Spleen (tissue), 11 donors: ENCODE measurements at regions not wholly inside any gene's neighbourhood (a gene's known extent, or its start where the extent isn't known, plus 50 kb on each side); places are given as distances from the start of the nearest gene placed in this dataset.

Source experiments
- DNase-seq: peaks from one replicate; pipeline ENCODE4 v3.0.0-alpha.2; 2020
- H3K27ac ChIP-seq, 8 donors: fragments of 200-600 bp; sonication (generic) in 7 of 8; 1 replicate in 4 of 8; 2 replicates in 4 of 8; pipeline versions ENCODE4 v1.5.0 to v1.8.0; 2016 to 2021; ENCODE audit warnings: inconsistent platforms in 4 of 8, mild to moderate bottlenecking in 4 of 8, moderate library complexity in 1 of 8
- H3K27me3 ChIP-seq, 7 donors: fragments of 200-600 bp; sonication (generic) in 6 of 7; replicated peaks in 1 of 7; 1 replicate in 4 of 7; 2 replicates in 3 of 7; pipeline versions ENCODE4 v1.5.0 to v1.8.0; 2016 to 2021; ENCODE audit warnings: inconsistent platforms in 3 of 7, mild to moderate bottlenecking in 1 of 7
- H3K36me3 ChIP-seq, 6 donors: fragments of 200-600 bp; sonication (generic) in 5 of 6; 1 replicate in 4 of 6; 2 replicates in 2 of 6; pipeline versions ENCODE4 v1.5.0 to v1.8.0; 2016 to 2021; ENCODE audit warnings: inconsistent platforms in 2 of 6
- H3K4me1 ChIP-seq, 6 donors: fragments of 200-600 bp; sonication (generic) in 5 of 6; 1 replicate in 3 of 6; 2 replicates in 3 of 6; pipeline versions ENCODE4 v1.5.0 to v1.8.0; 2016 to 2021; ENCODE audit warnings: inconsistent platforms in 3 of 6
- H3K4me3 ChIP-seq, 8 donors: fragments of 200-600 bp; sonication (generic) in 7 of 8; 1 replicate in 4 of 8; 2 replicates in 4 of 8; pipeline versions ENCODE4 v1.5.0 to v1.8.0; 2016 to 2021; ENCODE audit warnings: inconsistent platforms in 4 of 8, mild to moderate bottlenecking in 4 of 8, moderate library complexity in 2 of 8
- H3K9me3 ChIP-seq, 8 donors: fragments of 200-600 bp; sonication (generic) in 7 of 8; 1 replicate in 4 of 8; 2 replicates in 4 of 8; pipeline versions ENCODE4 v1.5.0 to v1.8.0; 2016 to 2021; ENCODE audit warnings: inconsistent platforms in 4 of 8
- CTCF ChIP-seq, 11 experiments: fragments of 200-600 bp in 7 of 11; fragments of 450-650 bp in 4 of 11; sonication (generic) in 4 of 11; IDR thresholded peaks in 8 of 11; conservative IDR thresholded peaks in 3 of 11; 1 replicate in 7 of 11; 2 replicates in 4 of 11; pipeline versions ENCODE4 v1.4.0 to v1.8.0; 2016 to 2021; ENCODE audit warnings: antibody characterized with exemption in 11 of 11, inconsistent platforms in 4 of 11, mild to moderate bottlenecking in 1 of 11
- POLR2A ChIP-seq, 3 donors: fragments of 450-650 bp; IDR thresholded peaks; one replicate each; pipeline ENCODE4 v1.5.1; 2017; ENCODE audit warnings: antibody characterized with exemption in 3 of 3, mild to moderate bottlenecking in 1 of 3
- POLR2AphosphoS5 ChIP-seq, 3 donors: sonication (generic); formaldehyde crosslinking; IDR thresholded peaks; one replicate each; pipeline ENCODE4 v1.5.1; 2017; ENCODE audit warnings: antibody characterized with exemption in 3 of 3
- WGBS, 5 donors: extraction: QIAGEN DNeasy Blood & Tissue Kit in 3 of 5; methylation state at CpG; one replicate each; pipeline versions ENCODE4 v1.1.5 to v1.1.7; 2013 to 2018; 5-methylcytosine and 5-hydroxymethylcytosine counted together
- intact Hi-C: fragments of 100-400 bp; cut with DNase I; formaldehyde crosslinking; loops from one replicate; pipeline ENCODE4 v1.15.0; 2023; ENCODE audit warnings: low total_unique reads
- donor health status: healthy with polysubstance abuse.
- donor health status: DM: no; HTN: no; CAD: no; lungs with moderate emphysema.
- donor health status: DM: no; HTN: no; CAD: no.
- donor health status: Bipolar disorder and iron deficiency.
- donor health status: healthy.
- donor health status: DM: no; HTN: no; CAD: no.
- donor health status: DM: yes; HTN: yes; CAD: no.

DNA sequence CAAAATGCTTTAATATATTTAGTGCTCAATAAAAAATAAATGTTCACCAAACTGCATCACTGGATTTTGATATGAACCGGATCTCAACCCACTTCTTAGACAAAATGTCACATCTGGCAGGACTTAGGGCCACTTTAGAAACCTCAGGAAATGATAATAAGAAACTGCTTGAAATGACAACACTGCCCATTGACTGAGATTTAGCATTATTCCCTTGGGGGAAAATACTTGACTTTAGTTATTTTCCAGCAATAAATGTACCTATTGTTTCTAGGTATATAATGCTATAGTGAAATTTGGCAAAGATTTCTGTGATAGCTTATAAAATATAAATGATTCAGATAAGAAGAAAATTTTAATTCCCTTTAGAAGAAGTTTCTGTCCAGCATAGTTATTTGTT lies 195.1 kb downstream of the ICOS start:
- intact Hi-C loops = no loop called here
- no peaks in the 10 kb centered on the region for H3K9me3 ChIP-seq
- H3K4me1 ChIP-seq = peaks cover 0 to 9% (median 0%) of the 10 kb centered on the region in 6 donors
- no peaks in the 10 kb centered on the region for H3K36me3 ChIP-seq
- no peak for DNase-seq
- TF ChIP-seq POLR2A (IDR thresholded peaks at IDR 0.05) (no peak), CTCF (IDR thresholded peaks at IDR 0.05 in 8 of 11, conservative IDR thresholded peaks at IDR 0.05 in 3 of 11) (no peak), POLR2AphosphoS5 (IDR thresholded peaks at IDR 0.05) (no peak)
- no peak overlapping the region for H3K27ac ChIP-seq
- no peak overlapping the region for H3K4me3 ChIP-seq
- H3K27me3 ChIP-seq = peaks cover 0 to 3% (median 0%) of the 10 kb centered on the region in 7 donors
- WGBS, 5 donors = 46 to 73% (median 55%) methylated on average over 1 of the region's 1 CpG

DNA sequence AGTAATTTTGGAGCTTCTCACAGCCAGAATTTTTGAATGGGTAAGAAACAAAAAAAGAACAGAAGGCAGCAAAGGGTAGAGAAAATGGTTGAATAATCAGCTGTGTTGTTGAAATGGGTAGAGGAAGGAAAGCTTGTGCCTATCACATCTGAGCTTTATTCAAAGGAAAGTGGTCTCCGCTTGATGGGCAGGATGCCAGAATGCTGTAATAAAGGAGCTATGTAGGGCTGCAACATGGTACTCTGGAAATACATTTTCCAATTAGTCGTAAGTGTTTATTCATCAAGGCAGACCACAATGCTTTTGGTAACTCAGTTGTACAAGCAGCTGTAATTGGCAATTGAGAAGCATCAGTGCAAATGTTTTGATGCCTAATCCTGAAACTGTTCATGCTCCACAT lies 196.9 kb downstream of the ICOS start:
- Histone ChIP-seq H3K9me3 (no peaks in the 10 kb centered on the region), H3K36me3 (no peaks in the 10 kb centered on the region), H3K4me3 (no peak overlapping the region), H3K4me1 (peaks cover 0 to 9% (median 0%) of the 10 kb centered on the region in 6 donors), H3K27me3 (peaks cover 0 to 3% (median 0%) of the 10 kb centered on the region in 7 donors), H3K27ac (no peak overlapping the region)
- DNase-seq = no peak
- no peak for TF ChIP-seq POLR2A (IDR thresholded peaks at IDR 0.05)
- no peak for TF ChIP-seq CTCF (IDR thresholded peaks at IDR 0.05 in 8 of 11, conservative IDR thresholded peaks at IDR 0.05 in 3 of 11)
- no peak for TF ChIP-seq POLR2AphosphoS5 (IDR thresholded peaks at IDR 0.05)
- intact Hi-C loops = no loop called here
- 85 to 93% (median 91%) methylated on average over 2 of the region's 2 CpGs for WGBS, 5 donors

DNA sequence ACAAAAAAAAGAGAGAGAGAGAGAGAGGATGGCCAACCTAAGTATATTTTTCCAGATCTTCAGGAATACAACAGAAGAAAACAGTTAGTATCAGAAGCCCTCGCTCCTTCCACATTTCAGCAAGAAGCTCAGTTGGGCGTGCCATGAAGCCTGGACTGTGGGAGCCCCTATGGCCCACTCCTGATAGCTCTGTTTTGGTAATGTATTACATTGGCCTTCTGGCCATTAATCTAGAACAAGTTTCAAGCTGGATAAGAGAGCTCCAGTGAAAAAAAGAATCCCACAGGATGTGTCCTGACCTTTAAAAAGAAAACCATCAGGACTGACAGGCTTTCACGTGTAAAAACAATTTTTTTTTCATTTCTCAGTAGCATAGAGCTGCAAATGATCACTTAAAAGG lies 197.9 kb downstream of the ICOS start:
- Histone ChIP-seq H3K27me3 (peaks cover 0 to 3% (median 0%) of the 10 kb centered on the region in 7 donors), H3K4me3 (no peak overlapping the region), H3K36me3 (no peaks in the 10 kb centered on the region), H3K9me3 (no peaks in the 10 kb centered on the region), H3K4me1 (peaks cover 0 to 9% (median 0%) of the 10 kb centered on the region in 6 donors), H3K27ac (no peak overlapping the region)
- TF ChIP-seq POLR2A (IDR thresholded peaks at IDR 0.05) (no peak), POLR2AphosphoS5 (IDR thresholded peaks at IDR 0.05) (no peak), CTCF (IDR thresholded peaks at IDR 0.05 in 8 of 11, conservative IDR thresholded peaks at IDR 0.05 in 3 of 11) (no peak)
- 75 to 82% (median 77%) methylated on average over 3 of the region's 3 CpGs for WGBS, 5 donors
- intact Hi-C loops = no loop called here
- DNase-seq = no peak

DNA sequence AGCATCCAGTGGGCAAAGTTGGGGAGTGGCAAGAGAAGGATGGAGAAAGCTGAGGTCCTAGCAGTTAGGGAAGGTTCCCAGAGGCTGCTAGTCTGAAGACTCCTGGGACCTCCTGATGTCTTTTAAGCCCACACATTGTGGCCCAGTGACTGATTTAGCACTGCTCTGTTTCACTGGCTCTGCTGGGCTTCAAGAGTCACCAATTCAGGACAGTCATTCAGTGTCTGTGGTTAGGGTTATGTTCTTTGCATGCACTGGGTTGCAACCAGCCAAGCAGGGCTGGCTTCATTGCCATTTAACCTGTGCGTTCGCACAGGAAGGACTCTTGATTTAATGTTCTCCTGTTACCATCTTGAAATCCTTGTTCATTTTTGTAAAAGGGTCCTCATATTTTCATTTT lies 199.2 kb downstream of the ICOS start:
- no peaks in the 10 kb centered on the region for H3K9me3 ChIP-seq
- 86 to 93% (median 91%) methylated on average over 2 of the region's 2 CpGs for WGBS, 5 donors
- H3K27ac ChIP-seq = no peak overlapping the region
- H3K36me3 ChIP-seq = no peaks in the 10 kb centered on the region
- H3K4me1 ChIP-seq = peaks cover 0 to 9% (median 0%) of the 10 kb centered on the region in 6 donors
- no peaks in the 10 kb centered on the region for H3K27me3 ChIP-seq
- TF ChIP-seq POLR2A (IDR thresholded peaks at IDR 0.05) = no peak
- TF ChIP-seq POLR2AphosphoS5 (IDR thresholded peaks at IDR 0.05) = no peak
- no peak for TF ChIP-seq CTCF (IDR thresholded peaks at IDR 0.05 in 8 of 11, conservative IDR thresholded peaks at IDR 0.05 in 3 of 11)
- no peak for DNase-seq
- intact Hi-C loops = no loop called here
- H3K4me3 ChIP-seq = no peak overlapping the region
